DOHH2 (cell line): ENCODE measurements at regions not wholly inside any gene's neighbourhood (a gene's known extent, or its start where the extent isn't known, plus 50 kb on each side); places are given as distances from the start of the nearest gene placed in this dataset.

ENCODE experiments used
- H3F3A ChIP-seq: fragments of 200-600 bp; sonication (generic), shearing (Covaris generic); 2 replicates; pipeline ENCODE4 v1.6.0; 2016; ENCODE audit warnings: antibody characterized with exemption, mild to moderate bottlenecking; ENCODE audit not compliant: control insufficient read depth, insufficient read depth
- H3K27ac ChIP-seq: fragments of 200-600 bp; sonication (generic); 2 replicates; pipeline ENCODE4 v1.5.1; 2014; ENCODE audit warnings: low read depth, mild to moderate bottlenecking, low read length, moderate library complexity
- H3K27me3 ChIP-seq: fragments of 200-600 bp; sonication (generic); 2 replicates; pipeline ENCODE4 v1.6.1; 2014; ENCODE audit warnings: mild to moderate bottlenecking, low read length, mixed read lengths; ENCODE audit not compliant: control insufficient read depth
- H3K36me3 ChIP-seq: fragments of 200-600 bp; sonication (generic); 2 replicates; pipeline ENCODE4 v1.6.1; 2014; ENCODE audit warnings: mild to moderate bottlenecking, low read length, moderate library complexity, mixed read lengths; ENCODE audit not compliant: control insufficient read depth
- H3K4me1 ChIP-seq: fragments of 200-600 bp; sonication (generic); 2 replicates; pipeline ENCODE4 v1.6.1; 2014; ENCODE audit warnings: mild to moderate bottlenecking, low read length, mixed read lengths; ENCODE audit not compliant: control insufficient read depth
- H3K4me2 ChIP-seq: fragments of 200-600 bp; sonication (generic); 2 replicates; pipeline ENCODE4 v1.6.0; 2014; ENCODE audit warnings: mild to moderate bottlenecking, low read length, moderate library complexity
- H3K4me3 ChIP-seq: fragments of 200-600 bp; sonication (generic); 2 replicates; pipeline ENCODE4 v1.5.1; 2014; ENCODE audit warnings: mild to moderate bottlenecking, low read length, mixed read lengths
- H3K79me2 ChIP-seq: fragments of 200-600 bp; sonication (generic); 2 replicates; pipeline ENCODE4 v1.6.1; 2014; ENCODE audit warnings: mild to moderate bottlenecking, low read length, mixed read lengths; ENCODE audit not compliant: control insufficient read depth
- H3K9me2 ChIP-seq: fragments of 200-600 bp; sonication (generic); replicated peaks from 2 replicates; pipeline ENCODE4 v1.6.1; 2014; ENCODE audit warnings: mild to moderate bottlenecking, low read length, mixed read lengths; ENCODE audit not compliant: control insufficient read depth
- H3K9me3 ChIP-seq: fragments of 200-600 bp; sonication (generic); 2 replicates; pipeline ENCODE4 v1.6.1; 2014; ENCODE audit warnings: antibody characterized with exemption, low read length, mixed read lengths; ENCODE audit not compliant: control insufficient read depth, insufficient read depth
- H4K20me1 ChIP-seq: fragments of 200-600 bp; sonication (generic); 2 replicates; pipeline ENCODE4 v1.6.0; 2014; ENCODE audit warnings: low read depth, mild to moderate bottlenecking, antibody characterized with exemption, low read length, moderate library complexity; ENCODE audit not compliant: control insufficient read depth, insufficient read depth
- EZH2phosphoT487 ChIP-seq: fragments of 200-600 bp; sonication (generic); IDR thresholded peaks from 2 replicates; pipeline ENCODE4 v1.6.1; 2017; ENCODE audit warnings: borderline replicate concordance, mild to moderate bottlenecking, antibody characterized with exemption, low read length, moderate library complexity, mixed read lengths
- TF ChIP-seq, protein P1 (sequence below): fragments of 200-600 bp; sonication (generic); IDR thresholded peaks from one replicate; pipeline ENCODE4 v1.5.1; 2014; ENCODE audit warnings: antibody characterized with exemption, mild to moderate bottlenecking, low read depth, low read length; ENCODE audit not compliant: poor library complexity, severe bottlenecking

DNA sequence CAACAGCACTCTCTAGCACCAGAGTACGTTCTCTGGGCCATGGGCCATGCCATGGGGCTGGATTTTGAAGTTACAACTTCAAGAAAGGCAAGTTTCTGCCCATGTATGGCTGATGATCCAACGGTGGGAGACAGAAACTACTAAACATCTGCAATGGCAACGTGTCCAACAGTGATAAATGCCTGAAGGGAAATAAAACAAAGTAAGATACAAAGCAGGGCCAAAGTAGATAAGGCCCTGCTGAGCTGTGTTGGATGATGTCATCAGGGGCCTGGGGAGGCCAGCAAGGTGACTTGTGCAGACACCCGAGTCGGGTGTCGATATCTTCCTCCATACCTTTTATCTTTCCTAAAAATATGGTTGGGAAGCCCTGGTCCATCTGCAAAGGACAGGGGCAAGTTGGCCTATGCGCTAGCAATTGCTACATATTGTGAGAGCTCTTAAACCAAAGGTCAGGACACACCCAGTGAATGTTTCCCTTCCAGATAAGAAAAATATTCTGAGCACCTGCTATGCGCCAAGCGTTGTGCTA lies 487.2 kb downstream of the MN1 start:
- H3K27me3 ChIP-seq, result no peaks in the 10 kb centered on the region
- H3K9me3 ChIP-seq, result peaks cover 2% of the 10 kb centered on the region; the same call in 1 of the 2 replicates
- no peak overlapping the region for H3K4me3 ChIP-seq
- no peak overlapping the region for H3K4me2 ChIP-seq
- peaks cover 24% of the 10 kb centered on the region for H3K4me1 ChIP-seq
- H3K36me3 ChIP-seq, result no peaks in the 10 kb centered on the region
- TF ChIP-seq, protein P1, sequence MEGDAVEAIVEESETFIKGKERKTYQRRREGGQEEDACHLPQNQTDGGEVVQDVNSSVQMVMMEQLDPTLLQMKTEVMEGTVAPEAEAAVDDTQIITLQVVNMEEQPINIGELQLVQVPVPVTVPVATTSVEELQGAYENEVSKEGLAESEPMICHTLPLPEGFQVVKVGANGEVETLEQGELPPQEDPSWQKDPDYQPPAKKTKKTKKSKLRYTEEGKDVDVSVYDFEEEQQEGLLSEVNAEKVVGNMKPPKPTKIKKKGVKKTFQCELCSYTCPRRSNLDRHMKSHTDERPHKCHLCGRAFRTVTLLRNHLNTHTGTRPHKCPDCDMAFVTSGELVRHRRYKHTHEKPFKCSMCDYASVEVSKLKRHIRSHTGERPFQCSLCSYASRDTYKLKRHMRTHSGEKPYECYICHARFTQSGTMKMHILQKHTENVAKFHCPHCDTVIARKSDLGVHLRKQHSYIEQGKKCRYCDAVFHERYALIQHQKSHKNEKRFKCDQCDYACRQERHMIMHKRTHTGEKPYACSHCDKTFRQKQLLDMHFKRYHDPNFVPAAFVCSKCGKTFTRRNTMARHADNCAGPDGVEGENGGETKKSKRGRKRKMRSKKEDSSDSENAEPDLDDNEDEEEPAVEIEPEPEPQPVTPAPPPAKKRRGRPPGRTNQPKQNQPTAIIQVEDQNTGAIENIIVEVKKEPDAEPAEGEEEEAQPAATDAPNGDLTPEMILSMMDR, result no peak
- no peak for TF ChIP-seq EZH2phosphoT487
- H3K79me2 ChIP-seq, result no peaks in the 10 kb centered on the region
- no peaks in the 10 kb centered on the region for H3F3A ChIP-seq
- H4K20me1 ChIP-seq, result no peaks in the 10 kb centered on the region
- no peaks in the 10 kb centered on the region for H3K9me2 ChIP-seq
- H3K27ac ChIP-seq, result no peak overlapping the region

- peaks cover 3% of the 10 kb centered on the region; the same call in 1 of the 2 replicates for H3K9me3 ChIP-seq
- H3F3A ChIP-seq, result no peaks in the 10 kb centered on the region
- no peak overlapping the region for H3K4me2 ChIP-seq
- H3K27me3 ChIP-seq, result no peaks in the 10 kb centered on the region
- no peak overlapping the region for H3K27ac ChIP-seq
- H3K79me2 ChIP-seq, result no peaks in the 10 kb centered on the region
- TF ChIP-seq EZH2phosphoT487, result no peak
- TF ChIP-seq, protein P1, result no peak
- no peak overlapping the region for H3K4me3 ChIP-seq
- peaks cover 26% of the 10 kb centered on the region for H3K4me1 ChIP-seq
- no peaks in the 10 kb centered on the region for H4K20me1 ChIP-seq
- H3K9me2 ChIP-seq, result no peaks in the 10 kb centered on the region
- no peaks in the 10 kb centered on the region for H3K36me3 ChIP-seq
These were observed 485.7 kb downstream of the MN1 start for GRCh38 chr22:27315833-27316232.

GRCh38 chr22:27317096-27317495 lies 484.5 kb downstream of the MN1 start:
- Histone ChIP-seq H3K4me2 (no peak overlapping the region), H3K27ac (no peak overlapping the region), H3K4me1 (peaks cover 26% of the 10 kb centered on the region), H3F3A (no peaks in the 10 kb centered on the region), H3K36me3 (no peaks in the 10 kb centered on the region), H3K9me2 (no peaks in the 10 kb centered on the region), H3K79me2 (no peaks in the 10 kb centered on the region), H3K4me3 (no peak overlapping the region), H3K27me3 (no peaks in the 10 kb centered on the region), H3K9me3 (peaks cover 3% of the 10 kb centered on the region; the same call in 1 of the 2 replicates), H4K20me1 (no peaks in the 10 kb centered on the region)
- TF ChIP-seq, protein P1, result no peak
- no peak for TF ChIP-seq EZH2phosphoT487
